Prostate gland (tissue), 2 donors: ENCODE measurements at regions not wholly inside any gene's neighbourhood (a gene's known extent, or its start where the extent isn't known, plus 50 kb on each side); places are given as distances from the start of the nearest gene placed in this dataset.

Experiments used
- CTCF ChIP-seq, 4 experiments: fragments of 200-600 bp in 2 of 4; fragments of 450-650 bp in 2 of 4; sonication (generic) in 2 of 4; IDR thresholded peaks; 1 replicate in 3 of 4; 2 replicates in 1 of 4; pipeline ENCODE4 v1.5.1; 2016 to 2019; ENCODE audit warnings: antibody characterized with exemption in 4 of 4, mild to moderate bottlenecking in 2 of 4, moderate library complexity in 2 of 4
- POLR2A ChIP-seq: fragments of 450-650 bp; IDR thresholded peaks from one replicate; pipeline ENCODE4 v1.6.1; 2016; ENCODE audit warnings: antibody characterized with exemption, mild to moderate bottlenecking
- POLR2AphosphoS5 ChIP-seq: sonication (generic); formaldehyde crosslinking; IDR thresholded peaks from one replicate; pipeline ENCODE4 v1.6.1; 2017; ENCODE audit warnings: antibody characterized with exemption

GRCh38 chr6:6466967-6467761 lies 121.4 kb upstream of the LY86 start:
- TF ChIP-seq CTCF (IDR thresholded peaks at IDR 0.05) (no peak), POLR2AphosphoS5 (no peak), POLR2A (no peak)
